ENCODE measurements at regions not wholly inside any gene's neighbourhood (a gene's known extent, or its start where the extent isn't known, plus 50 kb on each side); places are given as distances from the start of the nearest gene placed in this dataset.

GRCh38 chr1:103171041-103171590 is 62.8 kb upstream of the COL11A1 start:
- TF ChIP-seq, protein P1, sequence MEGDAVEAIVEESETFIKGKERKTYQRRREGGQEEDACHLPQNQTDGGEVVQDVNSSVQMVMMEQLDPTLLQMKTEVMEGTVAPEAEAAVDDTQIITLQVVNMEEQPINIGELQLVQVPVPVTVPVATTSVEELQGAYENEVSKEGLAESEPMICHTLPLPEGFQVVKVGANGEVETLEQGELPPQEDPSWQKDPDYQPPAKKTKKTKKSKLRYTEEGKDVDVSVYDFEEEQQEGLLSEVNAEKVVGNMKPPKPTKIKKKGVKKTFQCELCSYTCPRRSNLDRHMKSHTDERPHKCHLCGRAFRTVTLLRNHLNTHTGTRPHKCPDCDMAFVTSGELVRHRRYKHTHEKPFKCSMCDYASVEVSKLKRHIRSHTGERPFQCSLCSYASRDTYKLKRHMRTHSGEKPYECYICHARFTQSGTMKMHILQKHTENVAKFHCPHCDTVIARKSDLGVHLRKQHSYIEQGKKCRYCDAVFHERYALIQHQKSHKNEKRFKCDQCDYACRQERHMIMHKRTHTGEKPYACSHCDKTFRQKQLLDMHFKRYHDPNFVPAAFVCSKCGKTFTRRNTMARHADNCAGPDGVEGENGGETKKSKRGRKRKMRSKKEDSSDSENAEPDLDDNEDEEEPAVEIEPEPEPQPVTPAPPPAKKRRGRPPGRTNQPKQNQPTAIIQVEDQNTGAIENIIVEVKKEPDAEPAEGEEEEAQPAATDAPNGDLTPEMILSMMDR (IDR thresholded peaks at IDR 0.05 in 4 of 5, conservative IDR thresholded peaks at IDR 0.05 in 1 of 5): no peak
- TF ChIP-seq POLR2A (IDR thresholded peaks at IDR 0.05): no peak

All from gastrocnemius medialis (tissue), 4 donors.